Glutamatergic neuron (in vitro differentiated cells): ENCODE measurements at regions not wholly inside any gene's neighbourhood (a gene's known extent, or its start where the extent isn't known, plus 50 kb on each side); places are given as distances from the start of the nearest gene placed in this dataset.

Experiments used
- DNase-seq: peaks from one replicate; pipeline ENCODE4 v3.0.0; 2022
- H3K27ac Mint-ChIP-seq: one replicate; pipeline ENCODE4 v1.8.0; 2020; ENCODE audit warnings: mild to moderate bottlenecking, mixed read lengths, inconsistent platforms; ENCODE audit not compliant: unreplicated experiment
- H3K27me3 Mint-ChIP-seq: one replicate; pipeline ENCODE4 v1.8.0; 2020; ENCODE audit warnings: mild to moderate bottlenecking, moderate library complexity, mixed read lengths, inconsistent platforms; ENCODE audit not compliant: unreplicated experiment
- H3K36me3 Mint-ChIP-seq: one replicate; pipeline ENCODE4 v1.8.0; 2020; ENCODE audit warnings: mild to moderate bottlenecking, mixed read lengths, inconsistent platforms; ENCODE audit not compliant: unreplicated experiment
- H3K4me1 Mint-ChIP-seq: one replicate; pipeline ENCODE4 v1.8.0; 2020; ENCODE audit warnings: mild to moderate bottlenecking, low read depth, mixed read lengths, inconsistent platforms; ENCODE audit not compliant: unreplicated experiment
- H3K4me3 Mint-ChIP-seq: one replicate; pipeline ENCODE4 v1.8.0; 2020; ENCODE audit warnings: mild to moderate bottlenecking, mixed read lengths, inconsistent platforms; ENCODE audit not compliant: unreplicated experiment
- H3K9me3 Mint-ChIP-seq: one replicate; pipeline ENCODE4 v1.8.0; 2020; ENCODE audit warnings: mild to moderate bottlenecking, moderate library complexity, mixed read lengths, inconsistent platforms; ENCODE audit not compliant: unreplicated experiment
- CTCF ChIP-seq: fragments of 200-600 bp; sonication (generic); IDR thresholded peaks from one replicate; pipeline ENCODE4 v1.5.0; 2021; ENCODE audit not compliant: partially characterized antibody, unreplicated experiment

- Mint-ChIP-seq H3K9me3 (no peaks in the 10 kb centered on the region), H3K36me3 (no peaks in the 10 kb centered on the region), H3K27me3 (no peaks in the 10 kb centered on the region), H3K4me1 (peaks cover 1% of the 10 kb centered on the region), H3K4me3 (no peak overlapping the region), H3K27ac (no peak overlapping the region)
- no peak for DNase-seq
- no peak for TF ChIP-seq CTCF
These were observed 65.1 kb upstream of the ETV6 start for GRCh38 chr12:11584221-11584855.

GRCh38 chr12:11592484-11592883 lies 57.0 kb upstream of the ETV6 start:
- Mint-ChIP-seq H3K27me3 (peaks cover 2% of the 10 kb centered on the region), H3K27ac (no peak overlapping the region), H3K4me1 (no peaks in the 10 kb centered on the region), H3K36me3 (no peaks in the 10 kb centered on the region), H3K4me3 (no peak overlapping the region), H3K9me3 (no peaks in the 10 kb centered on the region)
- TF ChIP-seq CTCF = no peak
- no peak for DNase-seq

- Mint-ChIP-seq H3K27ac (no peak overlapping the region), H3K36me3 (no peaks in the 10 kb centered on the region), H3K9me3 (no peaks in the 10 kb centered on the region), H3K27me3 (peaks cover 2% of the 10 kb centered on the region), H3K4me1 (no peaks in the 10 kb centered on the region), H3K4me3 (no peak overlapping the region)
- TF ChIP-seq CTCF = no peak
- DNase-seq = no peak
These were observed 56.5 kb upstream of the ETV6 start for GRCh38 chr12:11593013-11593412.

GRCh38 chr12:11595080-11595479 lies 54.4 kb upstream of the ETV6 start:
- no peaks in the 10 kb centered on the region for H3K4me1 Mint-ChIP-seq
- DNase-seq = no peak
- no peaks in the 10 kb centered on the region for H3K36me3 Mint-ChIP-seq
- no peak overlapping the region for H3K4me3 Mint-ChIP-seq
- no peak for TF ChIP-seq CTCF
- peaks cover 2% of the 10 kb centered on the region for H3K27me3 Mint-ChIP-seq
- peaks cover 2% of the 10 kb centered on the region for H3K9me3 Mint-ChIP-seq
- no peak overlapping the region for H3K27ac Mint-ChIP-seq

- Mint-ChIP-seq H3K4me1 (no peaks in the 10 kb centered on the region), H3K9me3 (peaks cover 2% of the 10 kb centered on the region), H3K4me3 (no peak overlapping the region), H3K27me3 (peaks cover 2% of the 10 kb centered on the region), H3K27ac (no peak overlapping the region), H3K36me3 (no peaks in the 10 kb centered on the region)
- TF ChIP-seq CTCF = no peak
- no peak for DNase-seq
These were observed 53.3 kb upstream of the ETV6 start for GRCh38 chr12:11596141-11596540.
